ENCODE measurements at regions not wholly inside any gene's neighbourhood (a gene's known extent, or its start where the extent isn't known, plus 50 kb on each side); places are given as distances from the start of the nearest gene placed in this dataset.

GRCh38 chr2:8517850-8518498 is 163.9 kb upstream of the ID2 start:
- no peak for TF ChIP-seq REST (IDR thresholded peaks at IDR 0.05; ENCODE audit: insufficient read depth in 1 of 2, low read depth in 2 of 2, low read length in 2 of 2)
- TF ChIP-seq TAF1 (IDR thresholded peaks at IDR 0.05; ENCODE audit: borderline replicate concordance, insufficient read depth, low read length): no peak
- no peak for TF ChIP-seq SIN3A (IDR thresholded peaks at IDR 0.05; ENCODE audit: borderline replicate concordance, insufficient read depth, low read length)
- no peak for TF ChIP-seq POLR2AphosphoS5 (IDR thresholded peaks at IDR 0.05; ENCODE audit: low read depth, low read length)

- TF ChIP-seq REST (IDR thresholded peaks at IDR 0.05; ENCODE audit: insufficient read depth in 1 of 2, low read depth in 2 of 2, low read length in 2 of 2) (no peak), POLR2AphosphoS5 (IDR thresholded peaks at IDR 0.05; ENCODE audit: low read depth, low read length) (no peak), TAF1 (IDR thresholded peaks at IDR 0.05; ENCODE audit: borderline replicate concordance, insufficient read depth, low read length) (no peak), SIN3A (IDR thresholded peaks at IDR 0.05; ENCODE audit: borderline replicate concordance, insufficient read depth, low read length) (no peak), FOXP2 (optimal IDR thresholded peaks at IDR 0.05; ENCODE audit: borderline replicate concordance, extremely low read depth, extremely low read length, insufficient read depth) (no peak)
These were observed 162.7 kb upstream of the ID2 start for GRCh38 chr2:8518979-8519668.

- TF ChIP-seq POLR2AphosphoS5 (IDR thresholded peaks at IDR 0.05; ENCODE audit: low read depth, low read length): no peak
- no peak for TF ChIP-seq SIN3A (IDR thresholded peaks at IDR 0.05; ENCODE audit: borderline replicate concordance, insufficient read depth, low read length)
These were observed 161.0 kb upstream of the ID2 start for GRCh38 chr2:8520791-8521344.

- TF ChIP-seq SIN3A (IDR thresholded peaks at IDR 0.05; ENCODE audit: borderline replicate concordance, insufficient read depth, low read length): no peak
- no peak for TF ChIP-seq FOXP2 (optimal IDR thresholded peaks at IDR 0.05; ENCODE audit: borderline replicate concordance, extremely low read depth, extremely low read length, insufficient read depth)
- no peak for TF ChIP-seq POLR2AphosphoS5 (IDR thresholded peaks at IDR 0.05; ENCODE audit: low read depth, low read length)
- TF ChIP-seq TAF1 (IDR thresholded peaks at IDR 0.05; ENCODE audit: borderline replicate concordance, insufficient read depth, low read length): no peak
- no peak for TF ChIP-seq REST (IDR thresholded peaks at IDR 0.05; ENCODE audit: insufficient read depth in 1 of 2, low read depth in 2 of 2, low read length in 2 of 2)
These were observed 159.2 kb upstream of the ID2 start for GRCh38 chr2:8522687-8523086.

- TF ChIP-seq FOXP2 (optimal IDR thresholded peaks at IDR 0.05; ENCODE audit: borderline replicate concordance, extremely low read depth, extremely low read length, insufficient read depth) (no peak), TAF1 (IDR thresholded peaks at IDR 0.05; ENCODE audit: borderline replicate concordance, insufficient read depth, low read length) (no peak), SIN3A (IDR thresholded peaks at IDR 0.05; ENCODE audit: borderline replicate concordance, insufficient read depth, low read length) (no peak), POLR2AphosphoS5 (IDR thresholded peaks at IDR 0.05; ENCODE audit: low read depth, low read length) (no peak), REST (IDR thresholded peaks at IDR 0.05; ENCODE audit: insufficient read depth in 1 of 2, low read depth in 2 of 2, low read length in 2 of 2) (no peak)
These were observed 157.5 kb upstream of the ID2 start for GRCh38 chr2:8524388-8524787.
